NCI-H1930 (cell line): ENCODE measurements at regions not wholly inside any gene's neighbourhood (a gene's known extent, or its start where the extent isn't known, plus 50 kb on each side); places are given as distances from the start of the nearest gene placed in this dataset.

Experiments
- DNase-seq, 2 experiments: peaks; one replicate each; lab custom pipeline; 2025; lab: John Stamatoyannopoulos, UW

- DNase-seq, result no peak
Measured at GRCh38 chr4:4693258-4693657, 151.4 kb upstream of the STX18 start.

DNA sequence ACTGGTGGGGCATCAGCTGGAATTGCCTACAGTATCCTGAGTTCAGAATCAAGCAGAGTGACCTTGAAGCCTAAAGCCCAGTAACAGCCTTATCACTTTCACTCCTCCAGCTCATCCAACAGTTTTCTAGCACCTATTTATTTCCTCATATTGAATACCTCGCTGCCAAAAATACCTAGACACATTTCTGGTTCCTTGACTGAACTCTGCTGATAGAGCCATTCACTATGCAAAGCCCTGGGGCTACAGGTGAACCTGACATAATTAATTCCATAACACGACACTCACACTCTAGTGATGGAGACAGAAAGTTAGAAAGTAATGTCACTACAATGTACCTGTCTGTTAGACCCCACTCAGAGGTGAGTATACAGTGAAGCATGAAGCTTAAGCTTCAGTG, 149.0 kb upstream of the STX18 start:
- DNase-seq, result no peak

- DNase-seq, result no peak
Measured at GRCh38 chr4:4689694-4690440, 148.0 kb upstream of the STX18 start.

DNA sequence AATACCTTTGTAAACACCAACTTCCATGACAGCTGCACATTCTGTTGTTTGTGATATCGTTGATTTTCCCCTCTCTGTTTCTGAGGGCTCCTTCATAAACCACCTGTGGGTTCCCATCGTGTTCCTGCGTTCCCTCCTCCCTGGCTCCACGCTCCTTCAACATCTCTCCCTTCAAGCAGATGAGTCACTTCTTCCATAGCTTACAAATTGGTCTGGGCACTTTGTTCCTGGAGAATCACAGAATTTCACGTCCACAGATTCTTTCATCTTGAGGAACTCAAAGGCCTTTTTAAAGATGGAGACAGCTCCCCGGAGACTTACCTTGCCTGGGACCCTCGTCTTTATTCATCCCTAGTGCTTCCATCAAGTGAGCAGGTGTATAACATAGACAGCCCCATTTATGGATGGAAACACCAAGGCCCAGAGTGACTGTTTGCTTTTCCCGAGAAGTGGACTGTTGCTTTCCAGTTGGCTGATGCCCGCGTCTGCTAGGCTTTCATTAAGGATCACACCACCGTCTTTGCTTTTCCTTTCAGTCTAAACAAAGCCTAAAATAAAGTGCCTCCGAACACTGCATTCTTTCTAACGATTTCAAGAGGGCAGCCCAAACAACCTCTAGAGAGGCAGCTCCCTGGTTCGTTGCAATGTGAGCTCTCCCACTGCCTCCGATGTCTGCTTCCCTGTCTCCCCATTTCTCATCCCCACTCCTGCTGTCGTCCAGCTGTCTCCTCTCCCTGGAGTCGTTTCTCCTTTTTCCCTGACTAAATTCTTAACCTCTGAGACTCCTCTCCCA, 146.3 kb upstream of the STX18 start:
- no peak for DNase-seq

DNA sequence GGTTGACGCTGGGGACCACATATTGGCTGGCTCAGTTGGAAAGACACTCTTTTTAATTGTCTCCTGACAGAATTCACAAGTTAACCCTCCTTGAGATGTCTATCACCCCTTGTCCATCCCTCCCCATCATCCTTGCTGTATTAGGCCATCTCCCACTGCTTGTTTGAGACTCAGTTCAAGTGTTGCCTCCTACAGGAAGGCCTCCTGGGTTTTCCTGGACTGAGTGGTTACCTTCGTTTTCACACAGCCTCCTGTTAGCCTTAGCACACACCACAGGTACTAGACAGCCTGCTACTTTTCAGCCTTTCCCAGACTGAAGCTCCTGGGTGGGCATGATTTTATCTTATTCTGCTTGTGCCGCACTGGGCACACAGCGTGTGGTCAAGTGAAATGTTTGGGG, 145.3 kb upstream of the STX18 start:
- no peak for DNase-seq

GRCh38 chr4:4685810-4686795, 144.3 kb upstream of the STX18 start:
- DNase-seq, result no peak

GRCh38 chr4:4681653-4682052, 139.8 kb upstream of the STX18 start:
- DNase-seq, result no peak

- DNase-seq, result no peak
Measured at GRCh38 chr4:4680758-4681157, 138.9 kb upstream of the STX18 start.

DNA sequence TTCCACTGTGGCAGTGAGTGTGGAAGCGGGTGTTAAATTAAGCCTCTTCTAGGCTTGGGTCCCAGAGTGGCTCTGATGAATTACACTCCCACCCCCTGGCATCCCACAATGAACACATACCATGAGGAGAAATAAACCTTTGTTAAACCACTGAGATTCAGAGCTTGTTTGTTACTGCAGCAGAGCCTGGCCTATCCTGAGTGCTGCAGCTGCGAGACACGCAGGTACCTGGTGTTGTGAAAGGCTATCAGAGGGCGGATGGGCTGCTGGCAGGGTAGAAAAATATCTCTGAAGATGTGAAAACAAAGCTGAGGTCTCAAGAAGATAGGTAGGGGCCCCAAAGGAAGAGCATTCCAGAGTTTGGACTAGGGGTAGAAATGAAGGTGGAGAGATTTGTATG, 138.4 kb upstream of the STX18 start:
- DNase-seq, result no peak

DNA sequence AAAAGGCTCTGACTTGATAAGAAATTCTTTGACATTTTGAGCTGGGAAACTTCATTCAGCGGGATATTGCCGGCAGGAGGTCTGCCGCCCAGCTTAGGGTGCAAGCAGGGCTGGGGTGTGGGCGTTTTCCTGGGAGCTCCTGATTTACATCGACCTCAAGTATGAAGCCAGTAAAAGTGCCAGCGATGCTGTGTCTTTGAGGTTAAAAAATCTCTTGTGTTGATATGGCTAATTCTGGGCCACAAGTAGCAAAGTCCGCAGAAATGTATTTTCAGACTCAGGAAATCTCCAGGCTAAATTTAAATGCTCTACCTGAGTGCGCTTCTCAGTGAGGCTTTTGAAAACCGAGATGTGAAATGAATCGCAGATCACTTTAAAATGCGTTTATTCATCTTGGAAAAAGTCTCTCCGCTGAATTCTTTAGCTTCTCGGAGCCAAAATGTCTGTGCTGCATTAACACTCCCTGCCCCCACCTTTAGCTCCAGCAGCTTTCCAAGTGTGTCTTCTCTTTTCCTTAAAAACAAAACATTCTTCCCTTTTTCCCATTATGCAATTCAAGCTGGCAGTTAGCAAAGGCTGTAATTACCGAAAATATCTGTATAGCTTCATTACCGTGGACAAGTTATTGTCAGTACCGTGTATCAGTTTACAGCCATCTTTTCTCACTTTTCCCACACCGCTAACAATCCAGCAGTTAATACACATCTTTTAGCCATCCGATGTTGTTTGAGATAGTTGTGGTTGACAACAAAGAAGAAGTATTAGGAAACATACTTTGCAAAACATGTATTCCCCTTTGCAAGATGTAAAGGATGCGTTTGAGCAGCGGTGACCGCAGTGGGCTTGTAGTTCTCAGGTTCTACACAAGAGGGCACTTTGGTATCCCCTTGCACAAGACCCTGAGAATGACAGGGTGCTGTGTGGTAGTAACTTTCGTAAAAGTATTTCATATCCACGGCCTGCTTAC, 136.0 kb upstream of the STX18 start:
- DNase-seq, result no peak

DNA sequence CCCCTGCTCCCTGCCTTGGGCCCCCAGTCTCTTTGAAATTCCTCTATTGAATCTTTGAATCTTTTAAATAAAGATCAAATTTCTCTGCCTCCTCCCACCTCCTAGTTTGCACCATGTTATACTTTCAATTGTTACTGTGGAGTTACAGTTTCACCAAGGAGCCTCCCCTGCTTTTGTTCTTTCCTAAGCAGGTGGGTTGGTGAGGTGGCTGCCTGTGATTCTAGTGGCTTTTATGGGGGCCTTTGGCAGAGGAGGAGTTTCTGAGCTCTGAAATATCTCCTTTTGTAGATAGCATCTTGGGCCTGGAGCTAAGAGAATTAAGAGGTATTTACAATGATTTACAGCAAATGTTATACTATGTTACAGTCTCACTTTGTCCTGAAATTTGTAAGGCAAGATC, 133.8 kb upstream of the STX18 start:
- no peak for DNase-seq

DNA sequence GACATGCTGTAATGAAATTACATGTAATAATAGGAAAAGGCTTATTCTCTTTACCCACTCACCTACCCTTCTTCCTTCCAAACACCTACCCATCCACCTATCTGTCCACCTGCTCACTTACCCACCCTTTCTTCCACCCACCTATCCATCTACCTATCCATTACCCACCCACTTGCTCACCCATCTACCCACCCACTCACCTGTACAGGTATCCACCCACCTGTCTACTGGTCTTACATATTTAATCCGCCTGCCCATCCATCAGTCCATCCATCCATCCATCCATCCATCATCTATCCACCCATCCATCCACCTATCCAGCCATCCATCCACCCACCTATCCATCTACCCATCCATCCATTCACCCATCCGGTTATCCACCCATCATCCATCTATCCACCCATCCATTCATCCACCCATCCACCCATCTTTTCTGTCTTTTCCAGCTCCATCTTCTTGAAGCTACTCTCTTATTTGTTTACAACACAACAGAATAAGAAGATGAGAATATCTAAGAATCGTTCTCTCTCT, 133.3 kb upstream of the STX18 start:
- no peak for DNase-seq

- DNase-seq, result no peak
Measured at GRCh38 chr4:4673070-4673469, 131.2 kb upstream of the STX18 start.

GRCh38 chr4:4672402-4672801, 130.6 kb upstream of the STX18 start:
- DNase-seq, result no peak

DNA sequence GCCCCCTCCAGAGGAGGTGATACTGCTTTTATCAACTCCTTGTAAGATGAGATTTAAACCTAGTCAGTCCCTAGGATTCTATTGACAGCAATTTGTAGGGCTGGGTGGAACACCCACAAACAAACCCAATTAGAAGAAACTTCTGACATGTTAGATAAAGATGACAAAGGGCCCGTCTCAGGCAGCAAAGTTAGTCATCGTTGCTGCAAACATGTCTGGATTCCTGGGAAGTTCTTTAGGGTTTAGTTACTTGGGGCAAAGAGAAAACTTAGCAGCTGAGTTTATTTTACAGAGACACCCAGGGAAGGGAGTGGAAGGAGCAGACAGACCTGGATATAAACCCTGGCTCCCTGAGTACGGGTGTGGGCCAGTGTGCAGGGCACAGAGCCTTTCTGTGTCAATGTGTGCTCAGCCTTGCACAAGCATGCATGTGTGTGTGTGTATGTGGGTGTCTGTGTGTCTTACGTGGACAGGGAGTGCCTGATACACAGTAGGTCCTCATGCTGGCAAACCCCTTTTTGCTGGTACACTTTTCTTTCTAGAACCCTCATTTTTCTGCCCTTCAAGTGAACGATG, 130.0 kb upstream of the STX18 start:
- no peak for DNase-seq

DNA sequence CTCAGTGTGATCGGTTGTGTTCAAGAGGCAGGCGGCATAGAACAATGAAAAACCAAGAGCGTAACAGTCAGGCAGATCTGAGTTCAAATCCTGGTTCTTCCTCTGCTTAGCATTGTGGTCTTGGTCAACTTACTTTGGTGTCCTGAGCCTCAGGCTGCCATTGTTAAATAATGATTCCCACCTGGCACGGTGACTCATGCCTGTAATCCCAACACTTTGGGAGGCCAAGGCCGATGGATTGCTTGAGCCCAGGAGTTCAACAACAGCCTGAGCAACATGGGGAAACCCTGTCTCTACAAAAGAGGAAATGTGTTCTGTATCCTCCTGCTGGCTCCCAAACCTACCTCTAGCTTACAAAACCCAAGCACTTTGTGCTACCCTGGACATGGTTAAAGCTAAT, 129.0 kb upstream of the STX18 start:
- no peak for DNase-seq

DNA sequence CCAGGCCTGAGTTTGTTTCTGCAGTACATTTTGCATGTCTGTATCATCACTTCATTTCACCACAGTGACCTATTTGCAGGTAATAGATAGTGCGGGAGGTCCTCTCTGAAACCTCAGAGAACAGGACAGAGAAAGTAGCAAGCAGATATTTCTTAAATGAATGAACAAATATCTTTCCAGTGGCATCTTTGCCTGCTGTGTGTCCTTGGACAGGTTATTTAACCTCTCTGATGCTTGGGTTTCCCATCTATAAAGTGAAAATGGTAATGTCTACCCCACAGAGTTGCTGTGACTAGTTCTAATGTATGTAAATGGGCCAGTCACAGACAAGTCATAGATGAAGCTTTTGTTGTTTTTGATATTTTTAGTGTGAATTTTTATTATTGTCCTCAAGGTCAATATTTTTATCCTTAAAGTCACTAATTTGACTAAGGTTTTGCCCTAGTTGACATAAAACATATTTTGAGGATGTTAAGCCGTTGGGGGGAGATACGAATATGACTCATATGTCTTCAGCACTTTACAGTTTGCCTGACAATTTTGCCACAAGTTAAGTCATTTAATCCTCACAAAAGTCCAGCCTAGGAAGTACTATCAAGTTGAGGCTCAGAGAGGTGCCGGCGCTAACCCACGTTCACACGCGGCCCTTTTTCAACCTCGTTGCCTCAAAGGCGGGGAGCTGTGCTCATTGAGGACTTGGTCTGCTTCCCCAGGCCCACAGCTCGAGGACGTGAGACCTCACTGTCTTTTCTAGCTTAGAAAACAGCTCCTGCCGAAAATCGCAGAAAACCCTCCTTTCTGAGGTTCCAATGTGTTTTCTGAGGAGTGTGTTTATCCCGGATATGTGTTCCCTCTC, 126.7 kb upstream of the STX18 start:
- DNase-seq, result no peak

- DNase-seq, result no peak
Measured at GRCh38 chr4:4667622-4668081, 125.8 kb upstream of the STX18 start.
